ENCODE measurements at regions not wholly inside any gene's neighbourhood (a gene's known extent, or its start where the extent isn't known, plus 50 kb on each side); places are given as distances from the start of the nearest gene placed in this dataset.
A peak's percentile ranks its signal among the peaks of the same experiment; 100 is the strongest.

- no peak overlapping the region for H3K27ac Mint-ChIP-seq
- H3K36me3 Mint-ChIP-seq, result no peaks in the 10 kb centered on the region
- peaks cover 0 to 11% of the 10 kb centered on the region in 2 donors for H3K9me3 Mint-ChIP-seq
- DNase-seq (ENCODE audit: low spot score in 2 of 2) (no peak), ATAC-seq (no peak)
These were observed 2227.5 kb upstream of the C9orf72 start for GRCh38 chr9:29800821-29801220.

DNA sequence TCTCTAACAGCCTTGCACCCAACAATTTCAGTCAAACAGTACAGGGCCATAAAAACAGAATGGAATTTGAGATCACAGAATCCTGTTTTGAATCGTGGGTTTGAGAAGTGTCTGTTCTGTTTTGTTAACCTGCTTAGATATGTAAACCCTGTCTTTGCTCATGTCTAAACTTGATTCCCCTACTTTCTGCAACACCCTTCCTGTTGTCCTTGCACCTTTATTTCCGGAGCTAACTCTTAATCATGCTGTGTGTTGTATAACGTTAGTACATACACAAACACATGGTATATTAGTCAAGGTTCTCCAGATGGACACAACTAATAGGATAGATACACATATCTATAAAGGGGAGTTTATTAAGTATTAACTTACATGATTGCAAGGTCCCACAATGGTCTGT is 2229.2 kb upstream of the C9orf72 start:
- peaks cover 0 to 11% of the 10 kb centered on the region in 2 donors for H3K9me3 Mint-ChIP-seq
- no peak overlapping the region for H3K27ac Mint-ChIP-seq
- ATAC-seq, result no peak
- H3K36me3 Mint-ChIP-seq, result no peaks in the 10 kb centered on the region
- DNase-seq (ENCODE audit: low spot score in 2 of 2), result no peak

DNA sequence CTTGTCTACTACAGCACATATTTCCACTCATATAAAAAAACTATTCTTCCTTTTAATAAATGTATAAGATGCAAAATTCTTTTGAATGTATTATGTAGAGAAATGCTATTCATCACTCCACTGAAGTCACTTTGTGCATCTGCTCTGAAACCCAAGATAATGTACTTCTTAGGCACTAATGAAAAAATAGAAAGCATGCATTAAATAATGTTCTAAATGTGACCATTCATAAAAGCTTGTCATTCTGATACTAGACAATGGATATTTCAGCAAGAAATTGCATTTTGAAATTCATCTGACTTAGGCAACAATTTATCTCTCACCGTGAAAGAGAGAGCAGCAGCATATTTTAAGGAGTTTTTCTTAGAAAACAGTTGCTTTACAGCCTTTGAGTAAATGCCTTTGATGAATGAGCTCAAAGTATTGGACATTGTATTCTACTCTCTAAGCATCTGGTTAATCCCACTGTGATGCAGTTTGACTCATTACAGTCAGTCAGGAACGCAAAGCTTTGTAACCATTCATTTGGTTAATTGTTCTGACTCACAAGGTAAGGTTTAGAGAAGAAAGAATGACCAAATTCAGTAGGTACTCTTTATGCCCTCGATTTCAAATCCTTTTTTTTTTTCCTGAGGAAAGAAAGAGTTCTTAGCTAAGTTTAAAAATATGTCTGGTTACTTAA is 2233.8 kb upstream of the C9orf72 start:
- DNase-seq (ENCODE audit: low spot score in 2 of 2) (no peak), ATAC-seq (no peak)
- Mint-ChIP-seq H3K36me3 (peaks cover 0 to 7% of the 10 kb centered on the region in 2 donors), H3K9me3 (peaks cover 20 to 24% of the 10 kb centered on the region in 2 donors), H3K27ac (peak overlapping the region in 1 of 2 donors; percentile 18)

DNA sequence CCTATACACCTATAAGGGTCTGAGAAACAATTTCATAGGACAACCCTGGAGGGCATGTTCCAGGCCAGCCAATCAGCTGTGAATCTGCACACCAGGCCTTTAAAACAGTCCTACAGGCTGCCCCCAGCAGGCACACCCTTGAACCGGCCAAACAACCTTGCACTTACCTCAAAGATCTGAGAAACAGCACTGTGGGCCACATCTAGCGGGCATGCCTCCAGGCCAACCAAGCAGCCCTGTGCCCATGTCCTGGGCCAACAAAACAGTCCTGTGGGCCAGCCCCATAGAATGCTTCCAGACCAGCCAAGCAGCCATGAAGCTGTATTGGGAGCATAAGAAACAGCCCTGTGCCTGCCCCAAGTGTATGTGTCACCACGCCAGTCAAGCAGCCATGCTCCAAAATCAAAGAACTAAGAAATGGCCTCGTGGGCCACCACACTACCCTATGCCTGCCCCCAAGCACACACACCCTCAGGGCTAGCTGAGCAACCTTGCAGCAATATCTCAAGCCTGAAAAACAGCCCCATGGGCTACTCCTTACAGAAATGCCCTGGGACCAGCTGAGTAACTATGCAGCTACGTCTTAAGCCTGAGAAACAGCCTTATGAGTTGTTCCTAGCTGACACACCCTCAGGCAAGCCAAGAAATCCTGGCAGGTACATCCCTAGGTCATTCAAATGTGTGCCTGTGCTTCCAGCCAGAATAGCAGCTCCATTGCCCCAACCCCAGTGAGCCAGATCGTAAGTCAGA is 2243.8 kb upstream of the C9orf72 start:
- Mint-ChIP-seq H3K9me3 (peaks cover 27 to 35% of the 10 kb centered on the region in 2 donors), H3K36me3 (peaks cover 0 to 17% of the 10 kb centered on the region in 2 donors), H3K27ac (no peak overlapping the region)
- ATAC-seq (no peak), DNase-seq (ENCODE audit: low spot score in 2 of 2) (no peak)

DNA sequence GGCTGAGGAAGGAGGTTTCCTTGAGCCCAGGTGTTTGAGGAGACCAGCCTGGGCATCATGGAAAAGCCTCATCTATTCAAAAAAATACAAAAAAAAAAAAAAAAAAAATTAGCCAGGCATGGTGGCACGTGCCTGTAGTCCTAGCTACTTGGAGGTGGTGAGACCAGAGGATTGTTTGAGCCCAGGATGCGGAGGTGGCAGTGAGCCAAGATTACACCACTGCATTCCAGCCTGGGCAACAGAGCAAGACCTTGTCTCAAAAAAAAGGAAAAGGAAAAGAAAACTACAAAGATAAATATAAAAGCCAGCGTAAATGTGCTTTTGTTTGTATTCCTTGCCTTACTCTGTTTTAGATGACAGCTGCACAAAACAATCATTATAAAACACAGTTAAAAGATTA is 2249.2 kb upstream of the C9orf72 start:
- peaks cover 36 to 39% of the 10 kb centered on the region in 2 donors for H3K9me3 Mint-ChIP-seq

GRCh38 chr9:29826421-29826820 is 2253.1 kb upstream of the C9orf72 start:
- no peak overlapping the region for H3K27ac Mint-ChIP-seq
- no peak for DNase-seq (ENCODE audit: low spot score in 2 of 2)
- peaks cover 19 to 25% of the 10 kb centered on the region in 2 donors for H3K9me3 Mint-ChIP-seq
- ATAC-seq, result no peak
- peaks cover 0 to 9% of the 10 kb centered on the region in 2 donors for H3K36me3 Mint-ChIP-seq

More for the DNA sequence above, 2249.2 kb upstream of the C9orf72 start:
- no peak for ATAC-seq
- no peak overlapping the region for H3K27ac Mint-ChIP-seq
- no peak for DNase-seq (ENCODE audit: low spot score in 2 of 2)
- H3K36me3 Mint-ChIP-seq, result peaks cover 0 to 22% of the 10 kb centered on the region in 2 donors

DNA sequence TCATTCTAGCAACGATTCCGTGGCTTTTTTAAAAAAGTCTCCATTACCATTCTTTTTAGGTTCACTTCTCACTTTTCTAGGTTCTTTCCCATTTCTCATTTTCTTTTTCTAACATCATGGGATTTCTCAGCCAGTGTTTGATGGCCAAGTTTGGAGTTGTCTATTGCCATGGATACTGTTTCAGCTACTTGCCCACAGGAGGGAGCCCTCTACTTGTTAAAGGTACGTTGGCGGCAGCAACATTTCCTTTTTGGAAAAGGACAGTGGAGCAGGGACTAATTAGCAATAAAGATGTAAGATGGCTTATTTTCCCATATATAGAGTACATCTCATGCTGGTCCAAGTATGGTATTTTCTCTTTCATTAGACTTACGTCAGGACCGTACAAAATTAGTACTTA is 2257.5 kb upstream of the C9orf72 start:
- Mint-ChIP-seq H3K9me3 (peaks cover 9 to 14% of the 10 kb centered on the region in 2 donors), H3K36me3 (peaks cover 0 to 5% of the 10 kb centered on the region in 2 donors), H3K27ac (no peak overlapping the region)
- ATAC-seq, result no peak
- no peak for DNase-seq (ENCODE audit: low spot score in 2 of 2)

- ATAC-seq, result no peak
- Mint-ChIP-seq H3K9me3 (peaks cover 8 to 9% of the 10 kb centered on the region in 2 donors), H3K36me3 (no peaks in the 10 kb centered on the region), H3K27ac (no peak overlapping the region)
- no peak for DNase-seq (ENCODE audit: low spot score in 2 of 2)
These were observed 2265.3 kb upstream of the C9orf72 start for GRCh38 chr9:29838491-29839020.

DNA sequence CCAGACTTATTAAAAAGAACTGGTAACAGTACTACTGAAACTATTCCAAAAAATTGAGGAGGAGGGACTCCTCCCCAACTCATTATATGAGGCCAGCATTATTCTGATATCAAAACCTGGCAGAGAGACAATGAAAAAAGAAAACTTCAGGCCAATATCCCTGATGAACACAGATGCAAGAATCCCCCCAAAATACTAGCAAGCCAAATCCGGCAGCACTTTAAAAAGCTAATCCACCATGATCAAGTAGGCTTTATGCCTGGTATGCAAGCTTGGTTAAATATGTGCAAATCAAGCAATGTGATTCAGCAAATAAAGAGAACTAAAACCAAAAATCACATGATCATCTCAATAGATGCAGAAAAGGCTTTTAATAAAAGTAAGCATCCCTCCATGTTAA is 2271.0 kb upstream of the C9orf72 start:
- H3K9me3 Mint-ChIP-seq, result peaks cover 0 to 13% of the 10 kb centered on the region in 2 donors
- DNase-seq (ENCODE audit: low spot score in 2 of 2) (no peak), ATAC-seq (no peak)
- no peak overlapping the region for H3K27ac Mint-ChIP-seq
- no peaks in the 10 kb centered on the region for H3K36me3 Mint-ChIP-seq

DNA sequence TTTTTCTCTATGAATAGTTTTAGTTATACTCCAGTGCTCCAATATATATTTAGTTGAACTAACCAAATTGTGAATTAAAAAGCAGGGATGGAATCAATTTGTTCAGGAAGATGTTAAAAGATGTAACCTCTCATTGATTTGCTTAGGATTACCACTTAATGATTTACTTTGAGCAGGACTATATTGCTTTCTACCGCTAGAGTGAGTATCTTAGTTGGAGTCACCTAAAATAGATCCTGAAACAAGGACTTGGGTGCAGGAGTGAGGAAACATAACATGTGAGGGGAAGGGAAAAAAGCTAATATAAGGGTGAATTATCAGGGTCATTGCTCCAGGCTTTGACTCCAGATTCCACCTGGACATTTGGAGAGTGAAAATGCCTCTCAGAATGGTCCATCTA is 2277.4 kb upstream of the C9orf72 start:
- Mint-ChIP-seq H3K27ac (no peak overlapping the region), H3K36me3 (no peaks in the 10 kb centered on the region), H3K9me3 (peaks cover 0 to under 1% of the 10 kb centered on the region in 2 donors)
- ATAC-seq (no peak), DNase-seq (ENCODE audit: low spot score in 2 of 2) (no peak)

- no peak overlapping the region for H3K27ac Mint-ChIP-seq
- DNase-seq (ENCODE audit: low spot score in 2 of 2) (no peak), ATAC-seq (no peak)
- H3K9me3 Mint-ChIP-seq, result peaks cover 6 to 9% of the 10 kb centered on the region in 2 donors
- H3K36me3 Mint-ChIP-seq, result no peaks in the 10 kb centered on the region
These were observed 2288.5 kb upstream of the C9orf72 start for GRCh38 chr9:29861803-29862202.

DNA sequence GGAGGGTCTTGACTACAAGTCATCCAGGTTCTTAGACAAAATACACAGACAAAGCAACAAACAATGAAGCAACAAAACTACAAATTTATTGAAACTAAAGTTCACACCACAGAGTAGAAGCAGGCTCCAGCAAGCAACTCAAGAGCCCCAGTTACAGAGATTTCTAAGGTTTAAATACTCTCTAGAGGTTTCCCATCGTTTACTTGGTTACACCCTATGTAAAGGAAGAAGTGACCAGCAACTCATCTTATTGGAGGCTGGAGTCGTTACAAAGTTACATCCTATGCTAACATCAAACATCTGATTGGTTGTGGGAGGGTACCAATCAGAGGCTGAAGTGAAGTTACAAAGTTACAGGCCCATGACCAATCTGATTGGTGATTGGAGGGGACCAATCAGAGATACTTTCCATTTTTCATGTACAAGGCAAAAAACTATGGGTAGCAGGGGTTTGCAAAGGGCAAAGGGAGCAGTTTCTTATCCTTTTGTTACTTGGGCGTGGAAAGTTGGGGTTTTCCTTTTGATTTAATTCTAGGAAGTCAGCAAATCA is 2292.6 kb upstream of the C9orf72 start:
- peak; percentile 64 to 69 for ATAC-seq
- Mint-ChIP-seq H3K9me3 (peaks cover 16 to 17% of the 10 kb centered on the region in 2 donors), H3K36me3 (no peaks in the 10 kb centered on the region), H3K27ac (no peak overlapping the region)
- no peak for DNase-seq (ENCODE audit: low spot score in 2 of 2)

GRCh38 chr9:29866556-29866955 is 2293.3 kb upstream of the C9orf72 start:
- Mint-ChIP-seq H3K9me3 (peaks cover 16 to 17% of the 10 kb centered on the region in 2 donors), H3K36me3 (no peaks in the 10 kb centered on the region), H3K27ac (no peak overlapping the region)
- DNase-seq (ENCODE audit: low spot score in 2 of 2) (no peak), ATAC-seq (peak; percentile 58 to 64)

DNA sequence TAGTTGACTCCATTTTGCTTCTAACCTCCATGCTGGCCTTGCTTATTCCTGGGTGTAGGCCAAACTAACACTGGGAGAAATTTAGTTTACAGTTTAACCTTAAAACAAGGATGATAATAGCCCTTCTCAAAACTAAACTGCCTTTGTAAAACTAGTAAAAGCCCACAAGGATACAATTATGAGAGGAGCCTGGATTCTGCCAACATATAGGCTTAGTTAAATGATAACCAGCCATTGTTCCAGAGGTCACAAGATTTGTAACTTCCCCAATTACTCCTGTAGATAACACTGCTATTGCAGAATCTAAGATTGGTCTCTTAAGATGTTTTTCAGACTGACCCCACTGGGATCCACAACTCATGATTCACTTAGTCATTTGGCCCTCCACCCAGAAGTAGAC is 2300.3 kb upstream of the C9orf72 start:
- H3K9me3 Mint-ChIP-seq, result peaks cover 7 to 10% of the 10 kb centered on the region in 2 donors
- H3K36me3 Mint-ChIP-seq, result no peaks in the 10 kb centered on the region
- DNase-seq (ENCODE audit: low spot score in 2 of 2) (no peak), ATAC-seq (no peak)
- no peak overlapping the region for H3K27ac Mint-ChIP-seq

DNA sequence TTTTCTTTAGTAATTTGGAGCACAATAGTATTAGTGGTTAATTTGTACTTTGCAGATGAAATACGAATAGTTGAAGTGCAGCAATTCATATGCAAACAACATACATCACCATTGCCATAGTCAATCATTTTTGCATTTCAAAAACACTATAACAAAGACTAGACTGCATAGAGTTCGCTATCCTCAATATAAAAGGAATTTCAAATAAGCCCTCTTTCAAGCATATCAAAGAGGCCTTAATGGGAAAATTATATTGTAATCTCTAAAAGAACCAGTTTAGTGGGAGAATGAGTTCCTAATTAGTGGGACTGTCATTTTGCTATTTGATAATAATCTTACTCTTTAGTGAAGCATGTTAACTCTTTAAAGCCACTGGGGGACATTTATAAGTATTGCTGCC is 2302.3 kb upstream of the C9orf72 start:
- Mint-ChIP-seq H3K9me3 (no peaks in the 10 kb centered on the region), H3K27ac (no peak overlapping the region), H3K36me3 (no peaks in the 10 kb centered on the region)
- DNase-seq (ENCODE audit: low spot score in 2 of 2) (no peak), ATAC-seq (no peak)

GRCh38 chr9:29882767-29883166 is 2309.5 kb upstream of the C9orf72 start:
- H3K36me3 Mint-ChIP-seq, result no peaks in the 10 kb centered on the region
- H3K9me3 Mint-ChIP-seq, result peaks cover 4 to 5% of the 10 kb centered on the region in 2 donors
- no peak overlapping the region for H3K27ac Mint-ChIP-seq
- DNase-seq (ENCODE audit: low spot score in 2 of 2) (no peak), ATAC-seq (no peak)

DNA sequence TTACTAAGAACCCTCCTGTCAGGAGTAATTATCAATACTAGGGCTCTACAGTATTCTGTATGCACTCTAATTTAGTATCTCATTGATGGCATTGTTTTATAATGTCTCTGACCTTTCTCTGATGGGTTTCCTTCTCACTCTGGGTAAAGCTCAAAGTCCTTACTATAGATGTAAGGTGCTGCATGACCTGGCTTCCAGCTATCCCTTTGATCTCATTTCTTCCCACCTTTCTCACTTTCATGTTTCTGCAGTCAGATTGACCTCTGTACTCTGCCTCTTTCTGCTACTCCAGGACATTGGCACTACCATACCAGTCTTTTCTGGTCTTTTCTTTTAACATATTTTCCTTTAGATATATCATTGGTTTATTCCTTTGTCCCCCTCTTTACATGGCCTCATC is 2332.8 kb upstream of the C9orf72 start:
- ATAC-seq (no peak), DNase-seq (ENCODE audit: low spot score in 2 of 2) (no peak)
- Mint-ChIP-seq H3K9me3 (peaks cover 6 to 8% of the 10 kb centered on the region in 2 donors), H3K36me3 (no peaks in the 10 kb centered on the region), H3K27ac (no peak overlapping the region)
